ENCODE measurements at regions not wholly inside any gene's neighbourhood (a gene's known extent, or its start where the extent isn't known, plus 50 kb on each side); places are given as distances from the start of the nearest gene placed in this dataset.

DNA sequence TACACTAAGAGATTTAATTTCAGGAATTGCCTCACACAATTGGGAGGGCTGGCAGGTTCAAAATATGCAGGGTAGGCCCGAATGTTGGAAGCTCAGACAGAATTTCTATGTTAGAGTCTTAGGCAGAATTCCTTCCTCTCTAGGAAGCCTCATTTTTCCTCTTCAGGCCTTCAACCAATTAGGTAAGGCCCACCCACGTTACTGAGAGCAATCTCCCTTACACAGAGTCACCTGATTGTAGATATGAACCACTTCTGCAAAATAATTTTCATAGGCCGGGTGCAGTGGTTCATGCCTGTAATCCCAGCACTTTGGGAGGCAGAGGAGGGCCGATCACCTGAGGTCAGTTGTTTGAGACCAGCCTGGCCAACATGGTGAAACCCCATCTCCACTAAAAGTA, 50.2 kb upstream of the HIVEP1 start:
- DNase-seq (ENCODE audit: insufficient read length, low spot score) (no peak), FAIRE-seq (no peak)
- TF ChIP-seq PAX5 (IDR thresholded peaks at IDR 0.05; ENCODE audit: insufficient read depth, low read length, severe bottlenecking), result no peak
- no peak for TF ChIP-seq SPI1 (IDR thresholded peaks at IDR 0.05; ENCODE audit: low read depth, low read length)
- TF ChIP-seq POU2F2 (IDR thresholded peaks at IDR 0.05; ENCODE audit: low read depth, low read length), result no peak
- TF ChIP-seq POLR2AphosphoS5 (IDR thresholded peaks at IDR 0.05; ENCODE audit: low read depth, low read length), result no peak
- TF ChIP-seq POLR2A (IDR thresholded peaks at IDR 0.05; ENCODE audit: low read depth, low read length), result no peak
- TF ChIP-seq TAF1 (IDR thresholded peaks at IDR 0.05; ENCODE audit: low read depth, low read length), result no peak

DNA sequence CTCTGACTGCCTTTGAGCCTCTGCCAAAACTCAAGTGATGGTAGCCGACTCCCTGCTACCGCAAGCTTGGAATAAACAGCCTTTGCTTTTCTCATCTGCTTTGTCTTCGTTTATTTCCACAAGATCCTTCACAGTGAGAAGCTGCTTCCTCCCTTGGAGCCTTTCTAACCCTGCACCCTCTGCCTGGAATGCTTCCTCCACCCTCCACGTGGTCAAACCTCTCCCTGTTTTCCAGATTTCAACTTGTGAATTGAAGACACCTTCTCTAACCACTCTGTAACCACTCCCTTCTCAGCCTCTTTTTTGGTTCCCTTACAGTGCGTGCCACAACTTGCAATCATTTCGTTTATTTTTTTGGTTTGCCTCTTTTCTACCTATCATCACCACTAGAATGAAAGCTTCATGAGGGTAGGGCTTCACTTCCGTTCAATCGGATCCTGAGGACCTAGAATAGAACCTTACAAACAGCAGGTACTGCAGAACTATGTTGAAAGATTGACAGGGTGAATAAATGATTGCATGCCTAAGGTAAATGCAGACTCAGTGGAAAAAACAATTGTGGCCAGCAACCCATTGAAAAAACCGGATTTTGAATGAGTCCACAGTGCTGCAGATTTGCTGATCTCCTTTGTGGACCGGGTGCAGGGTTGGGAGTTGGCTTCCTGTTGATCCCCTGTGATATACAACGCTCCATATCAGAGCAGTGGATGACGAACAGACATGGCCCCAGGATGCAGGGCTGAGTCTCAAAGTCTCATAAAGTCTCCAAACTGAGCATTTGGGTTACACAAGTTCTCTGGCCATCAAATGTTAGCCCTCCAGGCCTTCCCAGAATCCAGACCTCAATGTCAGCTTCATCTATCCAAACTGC, 51.0 kb upstream of the HIVEP1 start:
- no peak for DNase-seq (ENCODE audit: insufficient read length, low spot score)
- no peak for TF ChIP-seq TAF1 (IDR thresholded peaks at IDR 0.05; ENCODE audit: low read depth, low read length)
- TF ChIP-seq POLR2AphosphoS5 (IDR thresholded peaks at IDR 0.05; ENCODE audit: low read depth, low read length), result no peak
- no peak for TF ChIP-seq SPI1 (IDR thresholded peaks at IDR 0.05; ENCODE audit: low read depth, low read length)
- no peak for TF ChIP-seq POU2F2 (IDR thresholded peaks at IDR 0.05; ENCODE audit: low read depth, low read length)
- TF ChIP-seq PAX5 (IDR thresholded peaks at IDR 0.05; ENCODE audit: insufficient read depth, low read length, severe bottlenecking), result no peak
- no peak for TF ChIP-seq POLR2A (IDR thresholded peaks at IDR 0.05; ENCODE audit: low read depth, low read length)
- no peak for FAIRE-seq

DNA sequence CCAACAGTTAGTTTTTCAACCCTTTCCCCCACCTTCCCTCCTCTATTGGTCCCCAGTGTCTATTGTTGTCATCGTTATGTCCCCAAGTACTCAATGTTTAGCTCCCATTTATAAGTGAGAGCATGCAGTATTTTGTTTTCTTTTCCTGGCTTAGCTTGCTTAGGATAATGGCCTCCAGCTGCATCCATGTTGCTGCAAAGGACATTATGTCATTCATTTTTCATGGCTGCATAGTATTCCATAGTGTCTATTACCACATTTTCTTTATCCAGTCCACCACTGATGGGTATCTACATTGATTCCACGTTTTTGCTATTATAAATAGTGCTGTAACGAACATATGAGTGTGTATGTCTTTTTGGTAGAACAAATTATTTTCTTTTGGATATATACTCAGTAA, 55.3 kb upstream of the HIVEP1 start:
- TF ChIP-seq POLR2AphosphoS5 (IDR thresholded peaks at IDR 0.05; ENCODE audit: low read depth, low read length) (no peak), POLR2A (IDR thresholded peaks at IDR 0.05; ENCODE audit: low read depth, low read length) (no peak), SPI1 (IDR thresholded peaks at IDR 0.05; ENCODE audit: low read depth, low read length) (no peak), TAF1 (IDR thresholded peaks at IDR 0.05; ENCODE audit: low read depth, low read length) (no peak), POU2F2 (IDR thresholded peaks at IDR 0.05; ENCODE audit: low read depth, low read length) (no peak), PAX5 (IDR thresholded peaks at IDR 0.05; ENCODE audit: insufficient read depth, low read length, severe bottlenecking) (no peak)
- no peak for FAIRE-seq
- DNase-seq (ENCODE audit: insufficient read length, low spot score), result no peak

DNA sequence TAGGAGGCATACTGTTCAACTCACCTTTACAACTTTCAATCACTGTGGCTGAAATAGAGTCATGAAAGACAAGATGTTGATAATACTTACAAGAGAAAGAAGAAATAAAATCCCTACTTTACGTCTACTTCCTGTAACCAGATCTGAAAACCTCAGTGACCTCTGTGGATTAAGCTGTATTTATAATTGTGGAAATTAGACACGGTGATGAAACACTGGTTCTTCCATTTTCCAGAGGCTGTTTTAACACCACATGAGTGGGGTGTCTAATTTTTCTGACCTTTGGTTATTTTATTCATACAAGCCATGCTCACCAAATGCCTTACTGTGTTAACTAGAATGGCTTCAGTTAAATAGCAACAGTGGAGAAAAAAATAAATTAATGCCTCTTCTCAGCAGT, 58.5 kb upstream of the HIVEP1 start:
- FAIRE-seq (no peak), DNase-seq (ENCODE audit: insufficient read length, low spot score) (no peak)
- TF ChIP-seq TAF1 (IDR thresholded peaks at IDR 0.05; ENCODE audit: low read depth, low read length) (no peak), POU2F2 (IDR thresholded peaks at IDR 0.05; ENCODE audit: low read depth, low read length) (no peak), PAX5 (IDR thresholded peaks at IDR 0.05; ENCODE audit: insufficient read depth, low read length, severe bottlenecking) (no peak), POLR2AphosphoS5 (IDR thresholded peaks at IDR 0.05; ENCODE audit: low read depth, low read length) (no peak), SPI1 (IDR thresholded peaks at IDR 0.05; ENCODE audit: low read depth, low read length) (no peak)

DNA sequence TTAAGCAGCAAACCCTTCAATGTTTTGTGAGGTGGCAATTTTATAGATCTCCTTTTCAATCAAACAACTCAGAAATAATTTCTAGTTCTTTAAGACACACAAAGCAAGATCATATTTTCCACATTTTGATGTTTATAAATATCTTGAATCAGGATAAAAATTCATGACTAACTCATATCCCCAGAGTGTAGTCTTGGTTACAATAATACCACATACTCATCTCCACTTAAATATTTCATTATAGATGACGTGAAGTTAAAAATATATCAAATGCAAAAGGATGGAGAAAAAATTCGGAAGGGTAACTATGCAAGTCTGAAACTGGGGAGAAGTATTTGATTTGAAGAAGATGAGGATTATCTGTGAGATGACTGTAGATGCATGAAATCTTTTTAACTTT, 59.8 kb upstream of the HIVEP1 start:
- TF ChIP-seq POU2F2 (IDR thresholded peaks at IDR 0.05; ENCODE audit: low read depth, low read length) (no peak), PAX5 (IDR thresholded peaks at IDR 0.05; ENCODE audit: insufficient read depth, low read length, severe bottlenecking) (no peak), TAF1 (IDR thresholded peaks at IDR 0.05; ENCODE audit: low read depth, low read length) (no peak), POLR2AphosphoS5 (IDR thresholded peaks at IDR 0.05; ENCODE audit: low read depth, low read length) (no peak), SPI1 (IDR thresholded peaks at IDR 0.05; ENCODE audit: low read depth, low read length) (no peak), POLR2A (IDR thresholded peaks at IDR 0.05; ENCODE audit: low read depth, low read length) (no peak)
- DNase-seq (ENCODE audit: insufficient read length, low spot score) (no peak), FAIRE-seq (no peak)

DNA sequence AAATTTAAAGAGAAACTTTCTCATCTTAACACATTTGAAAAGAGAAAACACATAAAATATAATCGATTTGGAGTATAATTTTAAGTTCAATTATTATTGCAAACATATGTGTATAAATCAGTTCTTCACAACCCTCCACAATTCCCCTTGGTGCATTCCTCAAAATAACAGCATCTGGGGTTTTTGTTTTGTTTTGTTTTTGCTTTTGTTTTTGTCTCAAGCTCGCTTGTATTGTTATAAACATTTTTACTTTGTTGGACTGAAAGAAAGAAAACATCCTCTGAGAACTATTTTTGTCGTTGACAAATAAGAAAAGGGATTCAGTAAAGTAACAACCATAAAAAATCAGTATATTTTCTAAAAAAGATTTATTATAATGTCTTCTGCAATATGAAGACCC, 60.2 kb upstream of the HIVEP1 start:
- TF ChIP-seq TAF1 (IDR thresholded peaks at IDR 0.05; ENCODE audit: low read depth, low read length) (no peak), SPI1 (IDR thresholded peaks at IDR 0.05; ENCODE audit: low read depth, low read length) (no peak), POLR2A (IDR thresholded peaks at IDR 0.05; ENCODE audit: low read depth, low read length) (no peak), POU2F2 (IDR thresholded peaks at IDR 0.05; ENCODE audit: low read depth, low read length) (no peak), PAX5 (IDR thresholded peaks at IDR 0.05; ENCODE audit: insufficient read depth, low read length, severe bottlenecking) (no peak), POLR2AphosphoS5 (IDR thresholded peaks at IDR 0.05; ENCODE audit: low read depth, low read length) (no peak)
- DNase-seq (ENCODE audit: insufficient read length, low spot score) (no peak), FAIRE-seq (no peak)

DNA sequence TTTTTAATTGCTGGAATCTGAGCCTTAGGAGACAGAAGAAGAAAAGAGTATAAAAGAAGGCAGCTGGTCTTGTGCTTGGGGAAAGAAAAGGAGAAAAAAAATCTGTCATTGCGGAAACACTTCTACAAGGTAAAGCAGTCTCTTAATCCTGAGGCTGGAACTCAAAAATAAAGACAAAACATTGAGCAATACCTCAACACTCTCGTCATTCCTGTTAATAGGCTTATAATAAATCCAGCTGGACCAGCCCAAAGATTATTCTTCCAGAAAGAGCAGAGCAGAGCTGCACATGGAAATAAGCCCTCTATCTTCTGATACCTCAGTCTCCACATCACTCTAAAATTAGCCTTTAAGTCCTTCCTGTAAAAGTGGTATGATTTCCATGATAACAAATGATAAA, 62.0 kb upstream of the HIVEP1 start:
- FAIRE-seq (no peak), DNase-seq (ENCODE audit: insufficient read length, low spot score) (no peak)
- TF ChIP-seq SPI1 (IDR thresholded peaks at IDR 0.05; ENCODE audit: low read depth, low read length) (no peak), POLR2A (IDR thresholded peaks at IDR 0.05; ENCODE audit: low read depth, low read length) (no peak), PAX5 (IDR thresholded peaks at IDR 0.05; ENCODE audit: insufficient read depth, low read length, severe bottlenecking) (no peak), POLR2AphosphoS5 (IDR thresholded peaks at IDR 0.05; ENCODE audit: low read depth, low read length) (no peak), POU2F2 (IDR thresholded peaks at IDR 0.05; ENCODE audit: low read depth, low read length) (no peak), TAF1 (IDR thresholded peaks at IDR 0.05; ENCODE audit: low read depth, low read length) (no peak)

DNA sequence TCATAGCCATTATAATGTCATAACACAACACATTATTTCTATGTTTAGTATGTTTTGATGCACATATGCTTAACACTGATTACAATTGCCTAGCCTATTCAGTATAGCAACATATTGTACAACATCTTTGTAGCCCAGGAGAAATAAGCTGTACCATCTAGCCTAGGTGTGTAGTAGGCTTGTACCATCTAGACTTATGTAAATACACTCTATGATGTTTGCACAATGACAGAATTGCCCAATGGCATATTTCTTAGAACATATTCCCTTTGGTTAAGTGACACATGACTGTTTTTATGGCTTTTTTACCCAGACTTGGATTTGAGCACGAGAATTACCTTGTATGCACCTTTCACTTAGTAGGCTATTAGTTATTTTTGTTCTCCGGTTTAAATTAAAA, 64.5 kb upstream of the HIVEP1 start:
- TF ChIP-seq PAX5 (IDR thresholded peaks at IDR 0.05; ENCODE audit: insufficient read depth, low read length, severe bottlenecking), result no peak
- no peak for TF ChIP-seq POLR2AphosphoS5 (IDR thresholded peaks at IDR 0.05; ENCODE audit: low read depth, low read length)
- no peak for TF ChIP-seq SPI1 (IDR thresholded peaks at IDR 0.05; ENCODE audit: low read depth, low read length)
- no peak for TF ChIP-seq POLR2A (IDR thresholded peaks at IDR 0.05; ENCODE audit: low read depth, low read length)
- TF ChIP-seq TAF1 (IDR thresholded peaks at IDR 0.05; ENCODE audit: low read depth, low read length), result no peak
- TF ChIP-seq POU2F2 (IDR thresholded peaks at IDR 0.05; ENCODE audit: low read depth, low read length), result no peak
- no peak for DNase-seq (ENCODE audit: insufficient read length, low spot score)
- peak; percentile 35 for FAIRE-seq

DNA sequence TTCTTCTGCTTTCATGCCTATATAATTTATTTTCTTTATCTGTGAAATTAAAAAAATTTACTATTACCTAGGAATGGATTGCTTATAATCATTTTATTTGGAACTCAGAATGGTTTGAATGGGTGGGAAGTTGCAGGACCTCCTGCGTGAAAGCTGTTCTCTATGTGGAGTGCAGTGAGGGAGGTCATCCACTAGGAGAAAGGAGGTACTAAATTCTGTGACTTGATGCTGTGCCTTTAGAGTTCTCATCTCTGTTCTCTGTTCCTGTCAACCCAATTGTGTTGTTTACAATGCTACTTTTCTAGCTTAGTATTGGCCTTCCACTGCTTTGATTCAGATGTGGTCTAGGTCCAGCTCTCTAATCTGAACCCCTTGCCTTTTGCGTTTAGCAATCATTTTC, 65.0 kb upstream of the HIVEP1 start:
- TF ChIP-seq TAF1 (IDR thresholded peaks at IDR 0.05; ENCODE audit: low read depth, low read length), result no peak
- no peak for TF ChIP-seq POU2F2 (IDR thresholded peaks at IDR 0.05; ENCODE audit: low read depth, low read length)
- no peak for TF ChIP-seq POLR2A (IDR thresholded peaks at IDR 0.05; ENCODE audit: low read depth, low read length)
- TF ChIP-seq POLR2AphosphoS5 (IDR thresholded peaks at IDR 0.05; ENCODE audit: low read depth, low read length), result no peak
- no peak for TF ChIP-seq PAX5 (IDR thresholded peaks at IDR 0.05; ENCODE audit: insufficient read depth, low read length, severe bottlenecking)
- no peak for TF ChIP-seq SPI1 (IDR thresholded peaks at IDR 0.05; ENCODE audit: low read depth, low read length)
- DNase-seq (ENCODE audit: insufficient read length, low spot score) (no peak), FAIRE-seq (no peak)

Measured in GM12891 (cell line).